Common myeloid progenitor, CD34-positive (primary cell): ENCODE measurements at regions not wholly inside any gene's neighbourhood (a gene's known extent, or its start where the extent isn't known, plus 50 kb on each side); places are given as distances from the start of the nearest gene placed in this dataset.

Experiments
- CTCF ChIA-PET: fragments of 350-600 bp; sonication (Branson Sonifier 250); formaldehyde crosslinking; loops from one replicate; lab custom pipeline; 2021; ENCODE audit warnings: antibody characterized with exemption; lab: Charles Lee
- POLR2A ChIA-PET: fragments of 350-600 bp; sonication (Branson Sonifier 250); formaldehyde crosslinking; loops from one replicate; lab custom pipeline; 2021; ENCODE audit warnings: antibody characterized with exemption; lab: Charles Lee
- DNase-seq, 3 donors: peaks; one replicate each; pipeline versions ENCODE4 v3.0.0 to v3.0.0-alpha.2; 2013
- H3K27ac ChIP-seq, 2 experiments: 1 replicate in 1 of 2; 2 replicates in 1 of 2; pipeline ENCODE4 v1.7.0; 2013; ENCODE audit warnings: inconsistent platforms in 2 of 2, low read length in 2 of 2, mild to moderate bottlenecking in 2 of 2, low read depth in 1 of 2, moderate library complexity in 1 of 2; ENCODE audit not compliant: severe bottlenecking in 2 of 2, insufficient read depth in 1 of 2, poor library complexity in 1 of 2
- H3K27me3 ChIP-seq, 5 experiments: replicated peaks in 2 of 5; 1 replicate in 3 of 5; 2 replicates in 2 of 5; pipeline versions ENCODE4 v1.6.1 to v1.7.0; 2013; ENCODE audit warnings: low read length in 4 of 5, mild to moderate bottlenecking in 2 of 5, moderate library complexity in 2 of 5, inconsistent platforms in 1 of 5; ENCODE audit not compliant: insufficient read depth in 5 of 5, control insufficient read depth in 4 of 5
- H3K36me3 ChIP-seq, 4 experiments: 1 replicate in 2 of 4; 2 replicates in 2 of 4; pipeline versions ENCODE4 v1.6.1 to v1.7.0; 2013; ENCODE audit warnings: low read length in 3 of 4, control low read depth in 1 of 4, mild to moderate bottlenecking in 1 of 4; ENCODE audit not compliant: control insufficient read depth in 4 of 4, insufficient read depth in 4 of 4
- H3K4me1 ChIP-seq, 4 experiments: 1 replicate in 3 of 4; 2 replicates in 1 of 4; pipeline versions ENCODE4 v1.6.1 to v1.7.1; 2013; ENCODE audit warnings: low read length in 3 of 4, mild to moderate bottlenecking in 3 of 4, control low read depth in 1 of 4, inconsistent platforms in 1 of 4, moderate library complexity in 1 of 4; ENCODE audit not compliant: control insufficient read depth in 4 of 4, insufficient read depth in 4 of 4; ENCODE audit errors: control extremely low read depth in 1 of 4
- H3K4me3 ChIP-seq, 7 experiments: 1 replicate in 4 of 7; 2 replicates in 3 of 7; pipeline versions ENCODE4 v1.5.1 to v1.7.0; 2013; ENCODE audit warnings: mild to moderate bottlenecking in 7 of 7, low read length in 6 of 7, moderate library complexity in 6 of 7, inconsistent platforms in 2 of 7, low read depth in 2 of 7, control low read depth in 1 of 7; ENCODE audit not compliant: insufficient read depth in 4 of 7, control insufficient read depth in 1 of 7; ENCODE audit errors: extremely low read depth in 1 of 7
- H3K9me3 ChIP-seq, 5 experiments: 1 replicate in 4 of 5; 2 replicates in 1 of 5; pipeline versions ENCODE4 v1.6.1 to v1.7.1; 2013; ENCODE audit warnings: low read length in 4 of 5, mild to moderate bottlenecking in 2 of 5, inconsistent platforms in 1 of 5, low read depth in 1 of 5, moderate library complexity in 1 of 5; ENCODE audit not compliant: control insufficient read depth in 4 of 5, insufficient read depth in 2 of 5; ENCODE audit errors: control extremely low read depth in 1 of 5
- WGBS: methylation state at CpG from one replicate; pipeline ENCODE4 v1.1.5; 2013; ENCODE audit not compliant: insufficient coverage; 5-methylcytosine and 5-hydroxymethylcytosine counted together

DNA sequence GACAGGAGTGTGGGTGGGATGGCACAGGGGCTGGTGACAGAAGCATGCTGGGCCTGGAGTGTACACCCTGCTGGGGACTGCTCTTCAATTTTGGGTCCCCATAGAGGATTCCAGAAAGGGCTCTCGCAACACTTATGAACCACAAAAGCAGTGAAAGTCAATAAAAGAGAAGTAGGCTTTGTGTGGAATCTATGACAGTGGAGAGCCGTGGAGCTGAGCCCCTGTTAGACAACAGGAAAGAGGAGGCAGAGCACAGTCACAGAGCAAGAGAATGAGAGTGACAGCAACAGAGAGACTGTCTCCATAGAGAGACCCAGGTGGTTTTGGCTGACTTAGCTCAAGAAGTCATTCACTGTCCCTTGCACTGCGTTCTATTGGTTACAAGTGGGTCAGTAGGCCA lies 135.1 kb upstream of the ATP6AP2 start:
- POLR2A ChIA-PET, result no interaction called here
- 79% methylated on average over 3 of the region's 3 CpGs for WGBS
- DNase-seq, result no peak
- no peak overlapping the region for H3K27ac ChIP-seq
- H3K4me1 ChIP-seq, result no peaks in the 10 kb centered on the region
- CTCF ChIA-PET, result no interaction called here
- H3K9me3 ChIP-seq, result no peaks in the 10 kb centered on the region
- no peaks in the 10 kb centered on the region for H3K36me3 ChIP-seq
- peaks cover 0 to 20% (median 0%) of the 10 kb centered on the region in 5 experiments for H3K27me3 ChIP-seq
- no peak overlapping the region for H3K4me3 ChIP-seq

DNA sequence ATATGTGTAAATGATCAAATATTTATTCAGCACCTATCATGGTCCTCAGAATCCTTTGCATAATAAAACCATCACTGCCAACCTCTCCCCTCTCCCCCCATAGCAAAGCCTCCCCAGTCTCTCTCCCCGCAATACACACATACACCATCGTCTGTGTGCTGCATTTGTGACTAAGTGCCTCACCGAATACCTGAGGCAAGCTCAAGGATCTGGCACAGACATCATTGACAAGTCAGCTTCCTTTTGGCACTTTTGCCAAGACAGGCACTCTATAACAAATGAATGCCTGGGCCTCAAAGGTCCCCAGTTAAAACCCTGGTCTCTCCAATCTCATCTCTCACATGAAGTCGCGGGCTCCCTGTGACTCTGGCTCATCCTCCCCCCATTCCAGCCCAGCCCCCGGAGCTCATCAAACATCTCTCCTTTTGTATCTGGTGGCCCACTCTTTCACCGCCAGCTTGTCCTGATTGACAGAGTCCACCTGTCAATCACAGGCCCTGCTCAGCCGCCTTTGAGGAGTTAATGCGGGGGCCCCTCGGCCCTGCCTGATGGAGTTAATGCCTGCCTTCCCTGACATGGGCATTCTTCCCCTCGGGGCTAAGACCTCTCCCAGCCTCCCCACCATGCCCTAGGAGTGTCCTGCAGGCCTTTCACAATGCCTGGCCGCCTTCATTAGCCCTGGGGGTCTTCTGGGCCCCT lies 135.8 kb upstream of the ATP6AP2 start:
- Histone ChIP-seq H3K27me3 (peaks cover 0 to 17% (median 0%) of the 10 kb centered on the region in 5 experiments), H3K27ac (no peak overlapping the region), H3K9me3 (no peaks in the 10 kb centered on the region), H3K36me3 (no peaks in the 10 kb centered on the region), H3K4me1 (no peaks in the 10 kb centered on the region), H3K4me3 (no peak overlapping the region)
- WGBS, result 86% methylated on average over 11 of the region's 12 CpGs
- ChIA-PET POLR2A (no interaction called here), CTCF (no interaction called here)
- DNase-seq, result no peak

- WGBS, result no CpG with 5 or more reads among the region's 2 CpGs
- DNase-seq, result no peak
Measured at GRCh38 chrX:40444133-40444532, 136.6 kb upstream of the ATP6AP2 start.

DNA sequence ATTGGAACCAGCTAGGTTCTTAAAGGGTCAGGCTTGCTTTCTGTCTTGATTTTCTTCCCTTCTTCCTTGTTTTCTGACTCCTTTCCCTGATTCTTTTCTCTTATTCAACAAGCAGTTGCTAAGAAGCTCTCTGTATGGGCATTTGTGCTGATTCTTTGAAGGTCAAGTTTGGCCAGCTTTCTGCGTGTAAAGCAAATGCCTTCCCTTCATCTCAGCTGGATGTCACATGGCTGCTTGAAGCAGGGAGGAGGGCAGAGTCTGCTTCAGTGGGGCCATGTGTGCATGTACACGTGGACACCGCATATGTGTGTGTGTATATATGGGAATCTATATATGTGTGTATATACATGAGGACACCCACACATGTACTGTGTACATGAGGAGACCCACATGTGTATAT lies 139.9 kb upstream of the ATP6AP2 start:
- Histone ChIP-seq H3K36me3 (no peaks in the 10 kb centered on the region), H3K9me3 (no peaks in the 10 kb centered on the region), H3K27ac (no peak overlapping the region), H3K4me3 (no peak overlapping the region), H3K27me3 (peaks cover 0 to 18% (median 0%) of the 10 kb centered on the region in 5 experiments), H3K4me1 (peaks cover 0 to 3% (median 2%) of the 10 kb centered on the region in 4 experiments)
- POLR2A ChIA-PET, result no interaction called here
- no peak for DNase-seq
- CTCF ChIA-PET, result interaction anchor here (0.6 kb wide), 1 partner anchor 303 kb away, joined by 3 read pairs; no protein-coding TSS in a partner anchor
- WGBS, result 89% methylated on average over 1 of the region's 3 CpGs

More at GRCh38 chrX:40444133-40444532, 136.6 kb upstream of the ATP6AP2 start:
- ChIA-PET POLR2A (no interaction called here), CTCF (no interaction called here)
- Histone ChIP-seq H3K9me3 (no peaks in the 10 kb centered on the region), H3K36me3 (no peaks in the 10 kb centered on the region), H3K27me3 (peaks cover 0 to 17% (median 0%) of the 10 kb centered on the region in 5 experiments), H3K27ac (no peak overlapping the region), H3K4me1 (peaks cover 0 to 3% (median 2%) of the 10 kb centered on the region in 4 experiments), H3K4me3 (no peak overlapping the region)

DNA sequence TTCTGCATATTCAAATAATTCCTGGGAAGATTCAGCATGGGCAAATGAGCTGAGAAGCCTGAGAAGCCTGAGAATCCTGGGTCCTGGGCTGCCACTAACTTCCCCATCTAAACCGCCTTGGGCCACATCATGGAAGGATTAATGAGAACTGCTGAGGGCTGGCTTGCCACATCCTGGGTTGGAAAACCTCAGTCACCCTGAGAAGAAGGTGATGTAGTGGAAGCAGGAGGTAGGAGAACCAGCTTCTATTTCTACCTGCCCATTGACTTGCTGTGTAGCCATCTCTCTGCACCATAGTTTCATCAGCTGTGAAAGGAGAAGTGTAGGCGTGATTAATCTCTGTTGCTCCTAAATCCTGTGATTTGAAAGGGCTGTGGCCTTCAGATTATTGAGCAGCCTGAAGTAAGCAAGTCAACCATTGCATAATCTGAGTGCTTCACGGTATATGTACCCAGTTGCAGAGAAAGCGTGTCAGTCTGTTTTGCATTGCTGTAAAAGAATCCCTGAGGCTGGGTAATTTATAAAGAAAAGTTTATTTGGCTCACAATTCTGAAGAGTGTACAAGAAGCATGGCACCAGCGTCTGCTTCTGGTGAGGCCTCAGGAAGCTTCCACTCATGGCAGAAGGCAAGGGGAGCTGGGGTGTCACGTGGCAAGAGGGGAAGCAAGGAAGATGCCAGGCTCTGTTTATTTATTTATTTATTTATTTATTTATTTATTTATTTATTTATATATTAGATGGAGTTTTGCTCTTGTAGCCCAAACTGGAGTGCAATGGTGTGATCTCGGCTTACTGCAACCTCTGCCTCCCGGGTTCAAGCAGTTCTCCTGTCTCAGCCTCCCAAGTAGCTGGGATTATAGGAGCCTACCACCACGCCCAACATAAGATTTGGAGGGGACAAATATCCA lies 140.9 kb upstream of the ATP6AP2 start:
- 75% methylated on average over 5 of the region's 9 CpGs for WGBS
- DNase-seq, result peak in 2 of 3 donors; percentile 27 to 33
- Histone ChIP-seq H3K4me1 (peaks cover 0 to 9% (median 4%) of the 10 kb centered on the region in 4 experiments), H3K4me3 (no peak overlapping the region), H3K9me3 (no peaks in the 10 kb centered on the region), H3K27ac (no peak overlapping the region), H3K27me3 (peaks cover 0 to 11% (median 0%) of the 10 kb centered on the region in 5 experiments), H3K36me3 (no peaks in the 10 kb centered on the region)
- POLR2A ChIA-PET, result interaction anchor here (0.6 kb wide), 1 partner anchor 10 kb away, joined by 3 read pairs; no protein-coding TSS in a partner anchor
- CTCF ChIA-PET, result interaction anchor here (0.9 kb wide), 1 partner anchor 21 kb away, joined by 3 read pairs; no protein-coding TSS in a partner anchor

DNA sequence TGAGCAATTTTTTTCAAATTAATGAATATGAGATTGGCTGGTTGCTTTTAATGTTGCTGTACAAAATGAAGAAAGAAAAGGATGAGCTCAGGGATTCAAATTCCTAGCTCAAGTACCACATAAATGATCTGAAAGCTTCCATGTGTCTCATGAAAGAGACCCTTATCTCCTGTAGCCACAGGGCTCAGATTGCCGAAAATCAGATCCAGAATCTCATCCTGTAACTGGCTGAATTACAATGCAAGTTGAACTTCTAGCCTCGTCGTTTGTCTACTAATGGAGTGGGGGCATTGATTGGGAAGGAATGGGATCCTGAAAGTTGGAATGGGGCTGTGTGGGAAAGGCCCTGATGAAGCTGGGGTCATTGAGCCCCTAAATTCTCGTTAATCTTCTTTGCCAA lies 143.4 kb upstream of the ATP6AP2 start:
- H3K27ac ChIP-seq, result no peak overlapping the region
- 100% methylated on average over 4 of the region's 4 CpGs for WGBS
- no peak overlapping the region for H3K4me3 ChIP-seq
- POLR2A ChIA-PET, result no interaction called here
- H3K36me3 ChIP-seq, result no peaks in the 10 kb centered on the region
- H3K9me3 ChIP-seq, result peaks cover 0 to 4% (median 0%) of the 10 kb centered on the region in 5 experiments
- no peak for DNase-seq
- H3K4me1 ChIP-seq, result peaks cover 0 to 14% (median 7%) of the 10 kb centered on the region in 4 experiments
- H3K27me3 ChIP-seq, result peaks cover 0 to 10% (median 0%) of the 10 kb centered on the region in 5 experiments
- CTCF ChIA-PET, result no interaction called here
